ENCODE measurements at regions not wholly inside any gene's neighbourhood (a gene's known extent, or its start where the extent isn't known, plus 50 kb on each side); places are given as distances from the start of the nearest gene placed in this dataset.

DNA sequence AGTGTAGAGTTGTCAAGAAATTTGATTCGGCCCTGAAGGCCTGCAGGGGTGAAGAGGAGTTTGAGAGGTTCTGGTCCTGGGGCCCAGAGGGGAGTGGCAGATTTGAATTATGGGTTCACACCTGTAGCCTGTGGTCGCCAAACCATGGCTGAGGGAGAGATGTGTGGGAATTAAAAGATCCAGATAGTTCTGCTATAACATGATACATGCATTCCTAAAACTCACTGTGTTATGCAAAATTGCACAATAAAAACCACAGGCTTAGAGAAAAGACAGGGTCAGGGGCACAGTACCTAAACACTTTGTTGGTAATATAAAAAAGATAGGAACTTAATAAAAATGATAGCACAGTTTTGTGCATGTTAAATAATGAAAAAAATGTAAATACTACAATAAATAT lies 106.2 kb downstream of the TMEM30B start:
- Mint-ChIP-seq H3K4me1 (peaks cover 58% of the 10 kb centered on the region), H3K9me3 (peaks cover 26% of the 10 kb centered on the region), H3K27ac (peak overlapping the region; percentile 3), H3K36me3 (ENCODE audit: low read depth) (no peaks in the 10 kb centered on the region), H3K27me3 (ENCODE audit: low read depth, poor library complexity) (no peaks in the 10 kb centered on the region), H3K4me3 (no peak overlapping the region)
- TF ChIP-seq, protein P1, sequence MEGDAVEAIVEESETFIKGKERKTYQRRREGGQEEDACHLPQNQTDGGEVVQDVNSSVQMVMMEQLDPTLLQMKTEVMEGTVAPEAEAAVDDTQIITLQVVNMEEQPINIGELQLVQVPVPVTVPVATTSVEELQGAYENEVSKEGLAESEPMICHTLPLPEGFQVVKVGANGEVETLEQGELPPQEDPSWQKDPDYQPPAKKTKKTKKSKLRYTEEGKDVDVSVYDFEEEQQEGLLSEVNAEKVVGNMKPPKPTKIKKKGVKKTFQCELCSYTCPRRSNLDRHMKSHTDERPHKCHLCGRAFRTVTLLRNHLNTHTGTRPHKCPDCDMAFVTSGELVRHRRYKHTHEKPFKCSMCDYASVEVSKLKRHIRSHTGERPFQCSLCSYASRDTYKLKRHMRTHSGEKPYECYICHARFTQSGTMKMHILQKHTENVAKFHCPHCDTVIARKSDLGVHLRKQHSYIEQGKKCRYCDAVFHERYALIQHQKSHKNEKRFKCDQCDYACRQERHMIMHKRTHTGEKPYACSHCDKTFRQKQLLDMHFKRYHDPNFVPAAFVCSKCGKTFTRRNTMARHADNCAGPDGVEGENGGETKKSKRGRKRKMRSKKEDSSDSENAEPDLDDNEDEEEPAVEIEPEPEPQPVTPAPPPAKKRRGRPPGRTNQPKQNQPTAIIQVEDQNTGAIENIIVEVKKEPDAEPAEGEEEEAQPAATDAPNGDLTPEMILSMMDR (IDR thresholded peaks at IDR 0.05), result no peak
- DNase-seq, result no peak

DNA sequence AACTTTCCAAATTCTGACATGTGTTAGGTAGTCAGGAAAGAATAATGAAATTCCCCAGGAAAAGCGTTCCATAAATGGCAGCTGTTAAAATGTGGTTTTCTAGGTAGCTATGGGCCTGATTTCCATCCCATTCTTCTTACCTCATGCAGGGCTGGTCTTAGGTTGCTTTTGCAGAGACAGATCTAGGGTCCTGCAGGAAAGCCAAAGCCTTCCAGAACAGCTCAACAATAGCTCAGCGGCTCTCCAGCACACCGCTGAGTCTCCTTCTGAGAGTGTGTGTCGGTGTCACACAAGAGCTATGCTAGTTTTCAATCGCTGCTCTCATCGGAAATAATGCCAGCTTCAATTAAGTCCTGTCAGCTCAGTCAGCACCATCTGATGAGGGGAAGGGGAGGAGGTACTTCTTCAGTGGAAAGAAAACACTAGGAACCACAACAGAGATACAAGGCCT lies 106.7 kb downstream of the TMEM30B start:
- Mint-ChIP-seq H3K27me3 (ENCODE audit: low read depth, poor library complexity) (no peaks in the 10 kb centered on the region), H3K4me1 (peaks cover 54% of the 10 kb centered on the region), H3K4me3 (no peak overlapping the region), H3K9me3 (peaks cover 26% of the 10 kb centered on the region), H3K36me3 (ENCODE audit: low read depth) (no peaks in the 10 kb centered on the region), H3K27ac (peak overlapping the region; percentile 3)
- TF ChIP-seq, protein P1 (IDR thresholded peaks at IDR 0.05), result no peak
- DNase-seq, result no peak

DNA sequence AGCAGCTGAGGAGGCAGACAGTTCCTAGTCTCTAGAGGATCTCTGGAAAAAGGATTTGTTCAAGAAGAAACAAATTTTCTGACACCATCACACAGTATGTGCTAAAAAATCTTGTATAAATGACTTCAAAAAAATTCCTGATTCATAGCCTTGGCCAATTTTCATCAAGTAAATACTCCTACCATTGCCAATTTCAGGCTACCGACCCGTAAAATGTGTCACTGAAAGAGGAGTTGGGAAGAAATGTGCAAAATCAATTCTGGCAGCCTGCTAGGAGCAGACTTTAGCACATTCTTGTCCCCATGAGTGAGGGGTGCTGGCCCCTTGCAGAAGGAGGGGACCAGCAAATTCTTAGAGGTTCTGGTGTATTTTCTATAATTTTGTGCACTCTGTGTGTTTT lies 109.4 kb downstream of the TMEM30B start:
- Mint-ChIP-seq H3K27ac (peak overlapping the region; percentile 44), H3K27me3 (ENCODE audit: low read depth, poor library complexity) (no peaks in the 10 kb centered on the region), H3K9me3 (peaks cover 30% of the 10 kb centered on the region), H3K4me3 (no peak overlapping the region), H3K4me1 (peaks cover 32% of the 10 kb centered on the region), H3K36me3 (ENCODE audit: low read depth) (no peaks in the 10 kb centered on the region)
- TF ChIP-seq, protein P1 (IDR thresholded peaks at IDR 0.05), result no peak
- no peak for DNase-seq

DNA sequence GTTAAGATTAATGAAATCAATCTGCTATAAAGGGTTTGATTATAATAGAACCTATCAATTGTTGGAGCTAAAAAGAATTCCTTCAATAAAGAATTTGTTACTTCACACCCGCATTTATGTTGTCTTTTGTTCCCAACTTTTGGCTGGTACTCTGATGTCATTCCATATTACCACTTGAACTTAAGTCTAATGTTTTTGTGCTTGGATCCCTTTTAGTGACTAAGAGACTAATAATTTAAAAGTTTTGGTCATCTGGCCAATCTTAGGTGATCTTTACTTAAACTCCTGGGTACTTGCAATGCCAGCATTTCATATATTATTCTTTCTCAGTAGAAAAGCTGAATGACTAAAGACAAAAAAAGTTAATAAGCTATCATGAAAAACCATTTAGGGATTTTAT lies 113.0 kb downstream of the TMEM30B start:
- no peak for DNase-seq
- peaks cover 15% of the 10 kb centered on the region for H3K36me3 Mint-ChIP-seq (ENCODE audit: low read depth)
- peaks cover 22% of the 10 kb centered on the region for H3K4me1 Mint-ChIP-seq
- TF ChIP-seq, protein P1 (IDR thresholded peaks at IDR 0.05), result no peak
- H3K27me3 Mint-ChIP-seq (ENCODE audit: low read depth, poor library complexity), result no peaks in the 10 kb centered on the region
- peaks cover 43% of the 10 kb centered on the region for H3K9me3 Mint-ChIP-seq
- no peak overlapping the region for H3K4me3 Mint-ChIP-seq
- H3K27ac Mint-ChIP-seq, result no peak overlapping the region

DNA sequence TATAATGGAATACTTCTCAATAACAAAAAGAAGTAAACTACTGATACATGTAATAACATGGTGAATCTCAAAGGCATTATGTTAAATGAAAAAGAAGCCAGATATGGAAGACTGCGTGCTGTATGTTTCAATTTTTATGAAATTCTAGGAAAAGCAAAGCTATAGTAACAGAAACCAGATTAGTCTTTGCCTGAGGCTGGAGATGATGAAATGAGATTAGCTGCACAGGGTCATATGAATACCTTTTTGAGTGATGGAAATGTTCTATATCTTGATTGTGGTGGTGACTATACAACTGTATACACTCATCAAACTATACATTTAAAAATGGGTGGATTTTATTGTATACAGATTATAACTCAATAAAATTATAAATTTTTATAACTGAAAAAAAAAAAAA lies 113.5 kb downstream of the TMEM30B start:
- Mint-ChIP-seq H3K4me1 (peaks cover 22% of the 10 kb centered on the region), H3K9me3 (peaks cover 42% of the 10 kb centered on the region), H3K27me3 (ENCODE audit: low read depth, poor library complexity) (no peaks in the 10 kb centered on the region), H3K36me3 (ENCODE audit: low read depth) (peaks cover 16% of the 10 kb centered on the region), H3K27ac (no peak overlapping the region), H3K4me3 (no peak overlapping the region)
- no peak for DNase-seq
- TF ChIP-seq, protein P1 (IDR thresholded peaks at IDR 0.05), result no peak

DNA sequence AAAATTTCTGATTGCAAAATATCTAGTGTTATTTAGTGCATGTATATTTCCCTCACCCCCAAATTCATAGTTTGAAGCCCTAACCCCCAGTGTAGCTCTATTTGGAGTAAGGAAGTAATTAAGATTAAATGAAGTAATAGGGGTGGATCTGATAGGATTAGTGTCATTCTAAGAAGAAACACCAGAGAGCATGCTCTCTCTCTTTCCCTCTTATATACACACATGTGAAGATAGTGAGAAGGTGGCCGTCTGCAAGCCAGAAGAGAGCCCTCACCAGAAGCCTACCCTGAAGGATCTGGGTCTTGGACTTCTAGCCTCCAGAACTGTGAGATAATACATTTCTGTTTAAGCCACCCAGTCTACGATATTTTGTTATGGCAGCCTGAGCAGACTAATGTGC lies 120.3 kb downstream of the TMEM30B start:
- H3K4me3 Mint-ChIP-seq, result no peak overlapping the region

More for the DNA sequence above, 120.3 kb downstream of the TMEM30B start:
- DNase-seq, result no peak
- Mint-ChIP-seq H3K36me3 (ENCODE audit: low read depth) (peaks cover 16% of the 10 kb centered on the region), H3K27me3 (ENCODE audit: low read depth, poor library complexity) (no peaks in the 10 kb centered on the region), H3K9me3 (peaks cover 43% of the 10 kb centered on the region), H3K27ac (no peak overlapping the region), H3K4me1 (peaks cover 7% of the 10 kb centered on the region)
- TF ChIP-seq, protein P1 (IDR thresholded peaks at IDR 0.05), result no peak

Measured in nephron progenitor cell (in vitro differentiated cells).